GM18907 (cell line): ENCODE measurements at regions not wholly inside any gene's neighbourhood (a gene's known extent, or its start where the extent isn't known, plus 50 kb on each side); places are given as distances from the start of the nearest gene placed in this dataset.

ENCODE experiments used
- ATAC-seq: cut with Tn5 transposase; IDR thresholded peaks from one replicate; pipeline ENCODE4 v1.9.1; 2021; ENCODE audit warnings: mild to moderate bottlenecking, moderate library complexity; ENCODE audit not compliant: unreplicated experiment

- no peak for ATAC-seq
These were observed 198.0 kb downstream of the SKIDA1 start for GRCh38 chr10:21327289-21327993.

- ATAC-seq, result no peak
These were observed 198.7 kb downstream of the SKIDA1 start for GRCh38 chr10:21326594-21327288.

- ATAC-seq, result no peak
These were observed 206.8 kb downstream of the SKIDA1 start for GRCh38 chr10:21318540-21319167.

- no peak for ATAC-seq
These were observed 207.6 kb downstream of the SKIDA1 start for GRCh38 chr10:21317902-21318301.

- no peak for ATAC-seq
These were observed 209.7 kb downstream of the SKIDA1 start for GRCh38 chr10:21315645-21316220.

GRCh38 chr10:21314906-21315644, 210.4 kb downstream of the SKIDA1 start:
- no peak for ATAC-seq

GRCh38 chr10:21314111-21314626, 211.3 kb downstream of the SKIDA1 start:
- no peak for ATAC-seq

GRCh38 chr10:21313691-21314090, 211.8 kb downstream of the SKIDA1 start:
- ATAC-seq, result no peak

- no peak for ATAC-seq
These were observed 214.1 kb downstream of the SKIDA1 start for GRCh38 chr10:21311426-21311825.

- no peak for ATAC-seq
These were observed 216.1 kb downstream of the SKIDA1 start for GRCh38 chr10:21309427-21309826.

GRCh38 chr10:21308946-21309345, 216.5 kb downstream of the SKIDA1 start:
- ATAC-seq, result no peak

- no peak for ATAC-seq
These were observed 217.5 kb downstream of the SKIDA1 start for GRCh38 chr10:21308018-21308417.

GRCh38 chr10:21304608-21305007, 220.9 kb downstream of the SKIDA1 start:
- no peak for ATAC-seq

GRCh38 chr10:21304198-21304597, 221.3 kb downstream of the SKIDA1 start:
- no peak for ATAC-seq

GRCh38 chr10:21300551-21300950, 224.9 kb downstream of the SKIDA1 start:
- no peak for ATAC-seq

GRCh38 chr10:21299330-21299729, 226.2 kb downstream of the SKIDA1 start:
- ATAC-seq, result no peak

- no peak for ATAC-seq
These were observed 226.8 kb downstream of the SKIDA1 start for GRCh38 chr10:21298701-21299100.

GRCh38 chr10:21297603-21298383, 227.7 kb downstream of the SKIDA1 start:
- ATAC-seq, result no peak

GRCh38 chr10:21296575-21297355, 228.7 kb downstream of the SKIDA1 start:
- ATAC-seq, result no peak
